Activated T-helper 2 cell treated with anti-CD3 and anti-CD28 coated beads, Interferon-gamma antibody, Interleukin-2, Interleukin-4, amounts not matched to agents 10 μg/mL and 5 μg/mL and 100 μg/mL, durations not matched to agents 14 hours and 24 hours and 36 hours (primary cell): ENCODE measurements at regions not wholly inside any gene's neighbourhood (a gene's known extent, or its start where the extent isn't known, plus 50 kb on each side); places are given as distances from the start of the nearest gene placed in this dataset.

ENCODE experiments used
- DNase-seq: peaks from one replicate; pipeline ENCODE4 v3.0.0; 2021; ENCODE audit warnings: low spot score
- H3K27ac Mint-ChIP-seq: one replicate; pipeline ENCODE4 v1.8.0; 2021; ENCODE audit warnings: mixed read lengths
- H3K27me3 Mint-ChIP-seq: one replicate; pipeline ENCODE4 v1.8.0; 2021; ENCODE audit warnings: low read depth, mixed read lengths
- H3K36me3 Mint-ChIP-seq: one replicate; pipeline ENCODE4 v1.8.0; 2021; ENCODE audit warnings: low read depth, mixed read lengths
- H3K4me1 Mint-ChIP-seq: one replicate; pipeline ENCODE4 v1.8.0; 2021; ENCODE audit warnings: low read depth, mixed read lengths
- H3K4me3 Mint-ChIP-seq: one replicate; pipeline ENCODE4 v1.8.0; 2021; ENCODE audit warnings: low read depth, mild to moderate bottlenecking, moderate library complexity, mixed read lengths
- H3K9me3 Mint-ChIP-seq: one replicate; pipeline ENCODE4 v1.8.0; 2021; ENCODE audit warnings: mixed read lengths
- intact Hi-C: fragments of 100-400 bp; cut with micrococcal nuclease; formaldehyde crosslinking; loops from one replicate; pipeline ENCODE4 v1.15.1; 2023

- Mint-ChIP-seq H3K9me3 (no peaks in the 10 kb centered on the region), H3K27me3 (no peaks in the 10 kb centered on the region), H3K36me3 (no peaks in the 10 kb centered on the region), H3K27ac (no peak overlapping the region), H3K4me3 (no peak overlapping the region), H3K4me1 (no peaks in the 10 kb centered on the region)
- DNase-seq: no peak
- intact Hi-C loops: no loop called here
Observed at GRCh38 chr1:192418552-192419285, 101.9 kb downstream of the RGS21 start.

GRCh38 chr1:192430644-192431043, 113.9 kb downstream of the RGS21 start:
- DNase-seq: no peak
- no peaks in the 10 kb centered on the region for H3K36me3 Mint-ChIP-seq
- H3K27ac Mint-ChIP-seq: no peak overlapping the region
- H3K27me3 Mint-ChIP-seq: no peaks in the 10 kb centered on the region
- no peaks in the 10 kb centered on the region for H3K4me1 Mint-ChIP-seq
- no peaks in the 10 kb centered on the region for H3K9me3 Mint-ChIP-seq
- intact Hi-C loops: no loop called here
- H3K4me3 Mint-ChIP-seq: no peak overlapping the region

- DNase-seq: no peak
- no peak overlapping the region for H3K27ac Mint-ChIP-seq
- H3K9me3 Mint-ChIP-seq: no peaks in the 10 kb centered on the region
- no peaks in the 10 kb centered on the region for H3K36me3 Mint-ChIP-seq
- no peak overlapping the region for H3K4me3 Mint-ChIP-seq
- intact Hi-C loops: no loop called here
- H3K4me1 Mint-ChIP-seq: no peaks in the 10 kb centered on the region
- H3K27me3 Mint-ChIP-seq: no peaks in the 10 kb centered on the region
Observed at GRCh38 chr1:192435704-192436103, 118.9 kb downstream of the RGS21 start.

GRCh38 chr1:192436441-192437078, 119.8 kb downstream of the RGS21 start:
- no peaks in the 10 kb centered on the region for H3K27me3 Mint-ChIP-seq
- H3K9me3 Mint-ChIP-seq: no peaks in the 10 kb centered on the region
- no peak for DNase-seq
- H3K27ac Mint-ChIP-seq: no peak overlapping the region
- H3K4me1 Mint-ChIP-seq: no peaks in the 10 kb centered on the region
- H3K36me3 Mint-ChIP-seq: no peaks in the 10 kb centered on the region
- no peak overlapping the region for H3K4me3 Mint-ChIP-seq
- intact Hi-C loops: no loop called here

- no peaks in the 10 kb centered on the region for H3K9me3 Mint-ChIP-seq
- intact Hi-C loops: no loop called here
- H3K4me3 Mint-ChIP-seq: no peak overlapping the region
- no peaks in the 10 kb centered on the region for H3K27me3 Mint-ChIP-seq
- no peak for DNase-seq
- H3K27ac Mint-ChIP-seq: no peak overlapping the region
- no peaks in the 10 kb centered on the region for H3K36me3 Mint-ChIP-seq
- H3K4me1 Mint-ChIP-seq: no peaks in the 10 kb centered on the region
Observed at GRCh38 chr1:192438737-192439136, 121.9 kb downstream of the RGS21 start.

- Mint-ChIP-seq H3K4me1 (no peaks in the 10 kb centered on the region), H3K27ac (no peak overlapping the region), H3K4me3 (no peak overlapping the region), H3K36me3 (no peaks in the 10 kb centered on the region), H3K9me3 (no peaks in the 10 kb centered on the region), H3K27me3 (no peaks in the 10 kb centered on the region)
- DNase-seq: no peak
- intact Hi-C loops: no loop called here
Observed at GRCh38 chr1:192439373-192440025, 122.7 kb downstream of the RGS21 start.

GRCh38 chr1:192441492-192441891, 124.7 kb downstream of the RGS21 start:
- H3K27ac Mint-ChIP-seq: no peak overlapping the region
- intact Hi-C loops: no loop called here
- DNase-seq: no peak
- H3K4me3 Mint-ChIP-seq: no peak overlapping the region
- H3K9me3 Mint-ChIP-seq: no peaks in the 10 kb centered on the region
- H3K4me1 Mint-ChIP-seq: no peaks in the 10 kb centered on the region
- no peaks in the 10 kb centered on the region for H3K27me3 Mint-ChIP-seq
- H3K36me3 Mint-ChIP-seq: no peaks in the 10 kb centered on the region

- Mint-ChIP-seq H3K4me1 (no peaks in the 10 kb centered on the region), H3K36me3 (no peaks in the 10 kb centered on the region), H3K9me3 (no peaks in the 10 kb centered on the region), H3K27ac (no peak overlapping the region), H3K4me3 (no peak overlapping the region), H3K27me3 (no peaks in the 10 kb centered on the region)
- intact Hi-C loops: no loop called here
- DNase-seq: no peak
Observed at GRCh38 chr1:192442736-192443135, 125.9 kb downstream of the RGS21 start.

GRCh38 chr1:192443616-192444015, 126.8 kb downstream of the RGS21 start:
- no peak for DNase-seq
- intact Hi-C loops: no loop called here
- Mint-ChIP-seq H3K27me3 (no peaks in the 10 kb centered on the region), H3K9me3 (no peaks in the 10 kb centered on the region), H3K36me3 (no peaks in the 10 kb centered on the region), H3K4me1 (no peaks in the 10 kb centered on the region), H3K27ac (no peak overlapping the region), H3K4me3 (no peak overlapping the region)

- Mint-ChIP-seq H3K36me3 (no peaks in the 10 kb centered on the region), H3K27ac (no peak overlapping the region), H3K27me3 (no peaks in the 10 kb centered on the region), H3K9me3 (no peaks in the 10 kb centered on the region), H3K4me3 (no peak overlapping the region), H3K4me1 (no peaks in the 10 kb centered on the region)
- intact Hi-C loops: no loop called here
- DNase-seq: no peak
Observed at GRCh38 chr1:192445241-192445640, 128.4 kb downstream of the RGS21 start.

- Mint-ChIP-seq H3K27ac (no peak overlapping the region), H3K9me3 (no peaks in the 10 kb centered on the region), H3K4me3 (no peak overlapping the region), H3K36me3 (no peaks in the 10 kb centered on the region), H3K27me3 (peaks cover 2% of the 10 kb centered on the region), H3K4me1 (no peaks in the 10 kb centered on the region)
- intact Hi-C loops: no loop called here
- DNase-seq: no peak
Observed at GRCh38 chr1:192445839-192446489, 129.2 kb downstream of the RGS21 start.

- H3K9me3 Mint-ChIP-seq: no peaks in the 10 kb centered on the region
- peaks cover 2% of the 10 kb centered on the region for H3K27me3 Mint-ChIP-seq
- H3K4me3 Mint-ChIP-seq: no peak overlapping the region
- DNase-seq: no peak
- H3K27ac Mint-ChIP-seq: no peak overlapping the region
- intact Hi-C loops: no loop called here
- H3K4me1 Mint-ChIP-seq: no peaks in the 10 kb centered on the region
- H3K36me3 Mint-ChIP-seq: no peaks in the 10 kb centered on the region
Observed at GRCh38 chr1:192448026-192448578, 127.5 kb upstream of the RGS1 start.
